DMS79 (cell line): ENCODE measurements at regions not wholly inside any gene's neighbourhood (a gene's known extent, or its start where the extent isn't known, plus 50 kb on each side); places are given as distances from the start of the nearest gene placed in this dataset.
"Not testable (repeated sequence)": the region's sequence is repeated elsewhere in the genome, so short reads cannot be mapped to it uniquely, and the experiment has no call there.

Experiments used
- DNase-seq: peaks from one replicate; lab custom pipeline; 2025; lab: John Stamatoyannopoulos, UW

GRCh38 chr1:88541596-88541995 is 142.5 kb upstream of the PKN2 start:
- no peak for DNase-seq

GRCh38 chr1:88544195-88544594 is 139.9 kb upstream of the PKN2 start:
- DNase-seq: no peak

- no peak for DNase-seq
These were observed 134.5 kb upstream of the PKN2 start for GRCh38 chr1:88549536-88549935.

GRCh38 chr1:88552226-88552625 is 131.8 kb upstream of the PKN2 start:
- no peak for DNase-seq

GRCh38 chr1:88557014-88557413 is 127.1 kb upstream of the PKN2 start:
- DNase-seq: no peak

GRCh38 chr1:88560621-88561020 is 123.5 kb upstream of the PKN2 start:
- no peak for DNase-seq

- DNase-seq: no peak
These were observed 121.1 kb upstream of the PKN2 start for GRCh38 chr1:88562991-88563390.

- no peak for DNase-seq
These were observed 117.3 kb upstream of the PKN2 start for GRCh38 chr1:88566615-88567387.

GRCh38 chr1:88571506-88571905 is 112.6 kb upstream of the PKN2 start:
- no peak for DNase-seq

GRCh38 chr1:88579598-88579997 is 104.5 kb upstream of the PKN2 start:
- no peak for DNase-seq

GRCh38 chr1:88581703-88582102 is 102.4 kb upstream of the PKN2 start:
- DNase-seq: no peak

- no peak for DNase-seq
These were observed 90.7 kb upstream of the PKN2 start for GRCh38 chr1:88593358-88593757.

- DNase-seq: no peak
These were observed 88.6 kb upstream of the PKN2 start for GRCh38 chr1:88595355-88596002.

- not testable (repeated sequence) for DNase-seq
These were observed 86.1 kb upstream of the PKN2 start for GRCh38 chr1:88597973-88598372.

GRCh38 chr1:88608139-88608943 is 75.7 kb upstream of the PKN2 start:
- no peak for DNase-seq

- peak; percentile 5 for DNase-seq
These were observed 75.0 kb upstream of the PKN2 start for GRCh38 chr1:88609051-88609450.

- DNase-seq: no peak
These were observed 73.4 kb upstream of the PKN2 start for GRCh38 chr1:88610687-88611086.

GRCh38 chr1:88612292-88612691 is 71.8 kb upstream of the PKN2 start:
- peak; percentile 66 for DNase-seq

GRCh38 chr1:88612773-88613172 is 71.3 kb upstream of the PKN2 start:
- DNase-seq: peak; percentile 89

- DNase-seq: no peak
These were observed 65.7 kb upstream of the PKN2 start for GRCh38 chr1:88618331-88618730.

- DNase-seq: not testable (repeated sequence)
These were observed 61.0 kb upstream of the PKN2 start for GRCh38 chr1:88623101-88623500.
